Erythroblast (primary cell): ENCODE measurements at regions not wholly inside any gene's neighbourhood (a gene's known extent, or its start where the extent isn't known, plus 50 kb on each side); places are given as distances from the start of the nearest gene placed in this dataset.
"Not testable (repeated sequence)": the region's sequence is repeated elsewhere in the genome, so short reads cannot be mapped to it uniquely, and the experiment has no call there.

Experiments used
- DNase-seq, 2 experiments: peaks; one replicate each; lab custom pipeline; 2025; lab: John Stamatoyannopoulos, UW
- GATA1 ChIP-seq: IDR thresholded peaks from 2 replicates; pipeline ENCODE4 v1.6.1; 2011; ENCODE audit warnings: low read depth, mild to moderate bottlenecking, control low read depth, low read length, moderate library complexity
- POLR2A ChIP-seq: IDR thresholded peaks from 2 replicates; pipeline ENCODE4 v1.6.1; 2011; ENCODE audit warnings: mild to moderate bottlenecking, low read length

GRCh38 chr6:71007298-71007697 is 50.4 kb upstream of the B3GAT2 start:
- not testable (repeated sequence) for DNase-seq

- DNase-seq = no peak
- TF ChIP-seq GATA1 (no peak), POLR2A (no peak)
These were observed 55.1 kb upstream of the B3GAT2 start for GRCh38 chr6:71011871-71012371.

GRCh38 chr6:71012866-71013469 is 56.1 kb upstream of the B3GAT2 start:
- no peak for TF ChIP-seq POLR2A
- TF ChIP-seq GATA1 = no peak
- peak; percentile 45 to 66 for DNase-seq

DNA sequence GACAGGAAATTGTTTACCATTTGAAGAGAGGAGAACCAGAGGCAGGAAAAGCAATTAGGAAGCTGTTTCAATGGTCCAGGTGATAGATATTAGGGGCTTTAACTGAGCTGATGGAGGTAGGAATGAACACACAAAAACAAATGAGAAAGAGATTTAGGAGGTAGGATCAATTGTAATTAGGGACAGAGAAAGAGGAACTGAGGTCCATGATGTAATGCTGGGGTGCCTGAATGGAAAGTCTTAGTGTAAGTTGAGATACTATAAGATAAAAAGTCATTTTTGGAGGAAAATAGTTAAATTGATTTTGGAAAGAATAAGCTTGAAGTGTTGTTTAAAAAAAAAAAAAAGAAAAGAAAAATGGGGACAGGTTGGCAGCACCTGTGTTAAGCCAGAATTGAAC is 58.5 kb upstream of the B3GAT2 start:
- no peak for TF ChIP-seq GATA1
- no peak for TF ChIP-seq POLR2A
- DNase-seq = no peak

DNA sequence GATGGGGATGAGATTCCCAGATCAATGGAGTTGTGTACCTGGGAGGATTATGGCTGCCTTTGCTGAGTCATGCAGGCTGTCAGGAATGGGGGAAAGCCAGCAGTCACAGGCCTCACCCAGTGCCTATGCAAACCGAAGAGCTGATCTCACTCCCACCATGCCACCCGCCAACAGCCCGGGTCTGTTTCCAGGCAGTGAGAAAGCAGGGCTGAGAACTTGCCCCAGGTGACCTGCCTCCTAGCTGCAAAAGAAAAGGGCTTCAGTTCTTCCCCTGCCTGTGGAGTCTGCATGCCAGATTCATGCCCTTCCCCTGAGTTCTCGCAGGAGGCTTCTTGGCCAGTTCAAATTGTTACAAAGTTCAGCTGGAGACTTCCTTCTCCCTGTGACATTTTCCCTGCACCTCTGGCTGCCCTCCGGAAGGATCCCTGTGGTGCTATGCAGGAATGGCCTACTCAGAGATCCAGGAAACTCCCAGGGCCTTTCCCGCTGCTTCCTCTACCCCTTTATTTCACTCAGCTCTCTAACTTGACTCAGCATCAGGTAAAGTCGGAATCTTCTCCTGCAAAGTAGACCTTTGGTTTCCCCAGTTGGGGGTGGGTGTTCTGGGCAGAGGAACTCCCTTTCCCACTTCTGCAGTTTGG is 71.5 kb upstream of the B3GAT2 start:
- DNase-seq = no peak
- TF ChIP-seq POLR2A (no peak), GATA1 (no peak)

GRCh38 chr6:71028877-71029252 is 72.0 kb upstream of the B3GAT2 start:
- no peak for TF ChIP-seq GATA1
- no peak for DNase-seq

DNA sequence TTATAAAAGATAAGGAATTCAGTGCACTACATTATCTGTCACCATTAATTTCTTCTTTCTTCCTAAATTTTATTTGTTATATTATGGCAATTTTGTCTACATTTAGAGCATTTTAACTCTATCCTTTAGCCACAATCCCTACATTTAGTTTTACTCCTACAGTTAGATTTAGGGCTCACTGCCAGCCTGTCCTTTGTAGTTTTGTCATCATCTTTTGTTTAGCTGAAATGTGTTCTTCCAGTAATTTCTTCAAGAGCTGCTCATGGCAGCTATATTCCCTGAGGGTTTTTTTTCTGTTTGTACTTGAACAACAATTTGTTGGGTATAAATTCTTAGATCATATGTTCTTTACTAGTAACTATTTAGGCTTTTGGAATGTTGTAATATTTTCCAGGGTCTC is 72.7 kb upstream of the B3GAT2 start:
- DNase-seq = no peak
- TF ChIP-seq POLR2A (no peak), GATA1 (no peak)

DNA sequence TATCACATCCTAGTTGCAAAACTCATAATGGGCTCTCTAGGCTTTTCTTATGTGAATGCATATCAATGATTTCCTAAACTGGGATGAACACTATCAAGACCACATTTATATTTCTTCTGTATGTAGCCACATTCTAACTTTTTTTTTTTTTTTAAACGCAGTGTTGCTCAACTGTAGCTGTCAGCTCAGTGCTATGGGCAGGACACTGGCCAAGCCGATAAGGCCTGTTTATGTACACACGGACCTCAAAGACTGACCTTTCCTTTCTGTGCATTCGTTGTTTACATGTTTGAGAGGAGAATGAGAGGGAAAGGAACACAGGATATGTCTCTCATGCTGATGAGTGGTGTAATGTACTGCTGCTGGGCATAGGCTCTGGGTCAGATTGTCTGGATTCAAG is 75.1 kb upstream of the B3GAT2 start:
- TF ChIP-seq POLR2A = no peak
- DNase-seq = no peak

GRCh38 chr6:71033171-71033570 is 76.3 kb upstream of the B3GAT2 start:
- no peak for DNase-seq
- TF ChIP-seq GATA1 (no peak), POLR2A (no peak)

DNA sequence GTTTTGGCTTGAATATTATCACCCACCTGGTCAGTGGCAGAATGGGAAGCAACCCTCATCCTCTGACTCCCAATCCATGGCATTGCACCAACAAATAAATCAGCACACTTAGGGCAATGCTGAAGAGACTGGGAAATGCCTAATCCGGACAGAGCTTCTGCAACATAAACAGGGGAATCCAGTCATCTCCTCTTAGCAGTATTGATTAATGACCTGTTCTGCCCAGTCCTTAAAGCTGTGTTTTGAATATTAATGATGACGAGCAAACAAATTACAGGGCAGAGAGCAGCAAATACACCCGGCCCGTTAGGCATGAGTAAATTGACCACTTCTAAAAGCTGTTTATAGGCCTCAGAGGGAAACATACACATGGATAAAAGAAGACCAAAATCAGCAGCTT is 77.0 kb upstream of the B3GAT2 start:
- DNase-seq = no peak
- TF ChIP-seq POLR2A (no peak), GATA1 (no peak)

GRCh38 chr6:71034563-71035345 is 77.9 kb upstream of the B3GAT2 start:
- no peak for TF ChIP-seq GATA1
- no peak for TF ChIP-seq POLR2A
- DNase-seq = no peak

DNA sequence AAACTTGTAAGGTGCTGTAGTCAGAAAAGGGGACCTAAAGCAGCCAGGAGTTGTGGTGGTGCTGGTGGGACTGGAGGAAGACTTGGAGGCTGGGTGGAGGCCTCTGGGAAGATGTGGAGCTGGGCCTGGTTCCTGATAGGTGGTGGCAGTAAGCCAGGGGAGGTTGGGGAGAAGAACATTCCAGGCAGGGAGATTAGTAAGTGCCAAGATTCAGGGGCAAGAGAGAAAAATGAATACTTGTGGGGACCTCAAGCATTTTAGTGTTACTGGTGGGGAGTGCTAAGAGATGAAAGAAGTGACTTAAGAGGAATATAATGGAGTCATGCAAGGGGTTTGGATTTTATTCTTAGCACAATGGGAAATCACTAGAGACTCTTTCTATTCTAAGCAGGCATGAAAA is 79.0 kb upstream of the B3GAT2 start:
- no peak for DNase-seq
- no peak for TF ChIP-seq GATA1
- TF ChIP-seq POLR2A = no peak

GRCh38 chr6:71038711-71039344 is 82.0 kb upstream of the B3GAT2 start:
- TF ChIP-seq GATA1 (no peak), POLR2A (no peak)
- DNase-seq = no peak

- DNase-seq = no peak
- TF ChIP-seq POLR2A (no peak), GATA1 (no peak)
These were observed 83.2 kb upstream of the B3GAT2 start for GRCh38 chr6:71040043-71040442.

DNA sequence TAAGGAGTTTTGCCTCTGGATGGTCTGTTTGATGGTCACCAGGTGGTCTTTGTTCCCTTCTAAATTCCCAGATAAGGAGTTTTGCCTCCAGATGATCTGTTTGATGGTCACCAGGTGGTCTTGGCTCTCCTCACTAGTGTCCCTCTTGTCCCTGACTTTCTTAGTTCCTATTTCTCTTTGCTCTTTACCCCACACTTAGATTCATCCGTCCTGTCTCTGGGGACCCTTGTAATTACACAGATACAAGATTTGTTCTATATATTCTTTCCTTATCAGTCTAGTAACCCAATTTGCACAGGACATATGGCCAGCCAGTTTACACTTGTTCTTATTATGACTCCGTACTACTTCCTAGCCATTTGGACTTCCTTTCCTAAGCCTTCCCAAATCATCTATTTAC is 84.0 kb upstream of the B3GAT2 start:
- TF ChIP-seq POLR2A = no peak
- TF ChIP-seq GATA1 = no peak
- no peak for DNase-seq

DNA sequence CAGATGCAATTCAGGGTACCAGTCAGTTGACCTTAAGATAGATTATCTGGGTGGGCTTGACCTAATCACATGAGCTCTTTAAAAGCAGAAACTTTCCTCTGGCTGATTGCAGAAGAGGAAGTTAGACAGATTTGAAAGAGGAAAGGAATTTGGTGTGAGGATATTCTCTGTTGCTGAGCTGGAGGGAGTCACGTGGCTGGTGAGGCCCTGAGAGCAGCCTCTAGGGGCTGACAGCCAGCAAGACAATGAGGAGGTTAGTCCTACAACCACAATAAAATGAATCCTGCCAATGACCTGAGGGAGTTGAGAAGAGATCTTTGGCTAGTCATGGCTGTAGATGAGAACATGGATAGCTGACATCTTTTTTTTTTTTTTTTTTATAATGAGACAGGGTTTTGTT is 87.0 kb upstream of the B3GAT2 start:
- no peak for DNase-seq
- TF ChIP-seq POLR2A (no peak), GATA1 (no peak)
